ENCODE measurements at regions not wholly inside any gene's neighbourhood (a gene's known extent, or its start where the extent isn't known, plus 50 kb on each side); places are given as distances from the start of the nearest gene placed in this dataset.

DNA sequence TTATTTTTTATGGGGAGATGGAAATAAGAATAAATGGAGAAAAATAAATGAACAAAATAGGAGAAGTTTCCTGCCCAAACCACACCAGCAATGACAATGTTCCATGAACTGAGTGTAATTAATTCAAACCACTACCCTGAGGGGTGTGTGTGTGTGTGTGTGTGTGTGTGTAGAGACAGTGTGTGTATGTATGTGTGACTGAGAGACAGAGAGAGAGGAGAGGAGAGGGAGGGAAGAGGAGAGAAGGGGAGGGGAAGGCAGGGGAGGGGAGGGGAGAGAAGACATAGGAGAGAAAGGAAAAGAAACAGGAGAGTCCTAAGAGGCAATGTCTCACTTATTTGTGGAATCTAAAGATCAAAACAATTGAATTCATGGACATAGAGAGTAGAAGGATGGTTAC is 65.0 kb upstream of the POU2AF1 start:
- no peak for DNase-seq

GRCh38 chr11:111443640-111444039 is 64.6 kb upstream of the POU2AF1 start:
- DNase-seq, result no peak

GRCh38 chr11:111443032-111443431 is 64.0 kb upstream of the POU2AF1 start:
- DNase-seq, result no peak

DNA sequence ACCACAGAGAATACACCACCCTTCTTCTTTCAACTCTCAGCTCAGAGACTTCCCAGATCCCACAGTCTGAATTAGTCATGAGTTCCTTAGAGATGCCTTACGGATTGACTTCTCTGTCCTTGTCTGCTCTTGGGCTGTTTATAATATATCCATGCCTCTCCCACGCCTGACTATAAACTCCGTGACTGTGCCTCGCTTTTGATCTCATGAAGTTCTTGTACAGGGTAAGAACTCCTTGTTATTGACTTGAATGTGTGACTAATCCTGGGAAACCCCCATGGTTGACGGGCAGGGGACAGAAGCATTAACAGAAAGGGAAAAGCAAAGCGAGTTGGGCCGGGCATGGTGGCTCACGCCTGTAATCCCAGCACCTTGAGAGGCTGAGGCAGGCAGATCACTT is 62.4 kb upstream of the POU2AF1 start:
- no peak for DNase-seq

DNA sequence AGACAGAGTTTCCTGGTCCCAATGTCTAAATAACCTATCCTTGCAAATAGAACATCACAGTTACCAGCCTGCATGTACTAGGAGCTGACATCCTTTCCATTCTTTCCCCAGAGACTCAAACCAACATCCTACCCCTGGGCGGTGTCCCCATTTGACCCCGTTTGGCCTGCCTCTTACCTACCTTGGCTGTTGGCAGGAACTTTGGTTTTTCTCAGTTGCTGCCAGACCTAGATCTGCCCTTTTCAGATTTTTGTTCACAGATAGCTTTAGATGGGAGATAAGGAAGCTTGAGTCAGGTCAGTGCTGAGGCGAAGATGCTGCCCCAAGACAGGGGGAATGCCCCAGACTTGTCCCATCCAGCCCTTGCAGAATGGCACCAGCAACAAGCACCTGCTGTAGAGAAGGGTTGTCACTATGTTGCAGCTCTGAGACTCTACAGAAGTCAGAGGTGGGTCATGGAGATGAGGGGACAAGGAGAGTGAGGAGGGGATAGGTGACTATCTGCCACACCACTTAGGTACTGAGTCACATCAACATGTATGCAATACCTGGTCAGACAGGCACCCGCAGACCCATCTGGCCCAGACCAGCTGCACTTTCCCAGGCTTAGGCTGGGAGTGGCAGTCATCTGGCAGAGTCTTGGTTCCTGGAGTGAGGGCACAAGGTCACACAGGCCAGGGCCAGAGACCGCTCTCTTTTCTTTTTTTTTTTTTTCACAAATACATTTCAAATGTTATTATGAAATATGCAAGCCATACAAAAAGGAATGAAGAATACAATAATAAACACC is 61.5 kb upstream of the POU2AF1 start:
- DNase-seq, result no peak

DNA sequence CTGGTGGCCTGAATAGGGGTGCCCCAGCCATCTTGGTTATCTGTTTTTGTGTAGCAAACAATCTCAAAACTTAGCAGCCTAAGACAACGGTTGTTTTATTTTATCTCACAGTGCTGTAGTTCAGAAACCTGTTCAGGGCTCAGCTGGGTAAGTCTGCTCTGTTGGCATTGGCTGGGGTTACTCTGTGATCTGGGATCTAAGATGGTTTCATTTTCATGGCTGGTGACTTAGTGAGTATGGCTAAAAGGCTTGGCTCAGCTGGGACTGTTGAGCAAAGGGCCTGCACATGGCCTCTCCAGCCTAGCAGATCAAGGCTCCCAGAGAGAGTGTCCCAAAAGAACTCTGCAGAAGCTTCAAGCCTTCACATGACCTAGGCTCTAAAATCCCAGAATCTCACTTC is 60.8 kb upstream of the POU2AF1 start:
- DNase-seq, result no peak

DNA sequence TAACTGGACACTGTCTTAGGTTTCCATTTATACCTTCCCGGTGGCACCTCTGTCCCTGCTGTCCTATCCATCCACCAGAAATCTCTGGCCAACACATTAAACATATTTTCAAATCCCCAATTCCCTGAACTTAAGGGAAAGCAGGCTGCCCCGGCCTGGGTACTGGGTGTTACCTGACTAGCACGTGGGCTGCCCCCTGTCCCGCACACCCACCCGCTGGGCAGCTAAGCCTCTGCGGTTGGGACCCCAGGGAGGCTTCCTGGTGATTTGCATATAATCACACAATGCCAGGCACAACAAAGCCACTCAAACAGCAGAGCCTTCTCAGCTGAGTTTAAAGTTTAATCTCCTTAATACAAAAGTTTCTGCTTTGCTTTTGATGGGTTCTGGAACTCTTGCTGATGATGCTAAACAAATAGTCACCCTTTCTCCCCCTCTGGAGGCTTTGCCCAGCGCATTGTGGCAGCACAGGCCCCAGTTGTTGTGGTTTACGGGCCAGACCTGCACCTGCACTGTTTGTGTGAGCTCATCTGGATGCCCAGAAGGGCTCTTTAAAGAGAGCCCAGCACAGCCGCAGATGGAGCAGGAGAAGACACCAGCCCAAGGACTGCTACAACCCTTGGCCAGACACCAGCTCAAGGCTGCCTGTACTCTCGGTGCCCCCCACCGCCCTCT is 59.9 kb upstream of the POU2AF1 start:
- DNase-seq, result no peak

- DNase-seq, result no peak
Measured at GRCh38 chr11:111438168-111438567, 59.1 kb upstream of the POU2AF1 start.

GRCh38 chr11:111435046-111435698 is 56.1 kb upstream of the POU2AF1 start:
- DNase-seq, result no peak

DNA sequence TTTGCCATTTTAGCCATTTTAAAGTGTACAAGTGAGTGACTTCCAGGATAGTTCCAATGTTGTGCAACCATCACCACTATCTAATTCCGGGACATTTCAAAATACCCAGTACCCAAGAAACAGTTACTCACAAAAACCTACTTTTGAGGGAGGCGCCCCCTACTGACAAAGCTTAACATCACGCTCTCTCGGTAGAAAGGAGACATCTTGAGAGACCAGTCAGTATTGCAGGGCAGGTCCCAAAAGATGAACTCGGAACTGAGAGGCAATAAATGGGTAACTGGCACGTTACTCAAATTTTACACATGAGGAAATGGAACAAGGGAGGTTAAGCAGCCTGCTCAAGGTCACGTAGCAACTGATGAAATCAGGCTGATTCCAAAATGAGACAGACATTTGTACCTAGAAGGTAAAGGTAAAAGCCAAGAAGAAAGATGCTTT is 50.0 kb upstream of the POU2AF1 start:
- DNase-seq, result peak; percentile 66

All from activated CD4-positive, CD25-positive, alpha-beta regulatory T cell treated with anti-CD3 and anti-CD28 coated beads, Interleukin-2, amount 50 U/mL, for 72 hours (primary cell).